Ascending aorta (tissue), 2 donors: ENCODE measurements at regions not wholly inside any gene's neighbourhood (a gene's known extent, or its start where the extent isn't known, plus 50 kb on each side); places are given as distances from the start of the nearest gene placed in this dataset.

Source experiments
- DNase-seq, 2 donors: peaks; one replicate each; pipeline ENCODE4 v3.0.0-alpha.2; 2019; ENCODE audit warnings: low spot score in 2 of 2
- H3K27ac ChIP-seq, 2 donors: fragments of 200-600 bp; sonication (generic); one replicate each; pipeline ENCODE4 v1.5.1; 2016 to 2017; ENCODE audit warnings: mild to moderate bottlenecking in 1 of 2
- H3K27me3 ChIP-seq: fragments of 200-600 bp; sonication (generic); one replicate; pipeline ENCODE4 v1.5.1; 2017
- H3K36me3 ChIP-seq, 2 donors: fragments of 200-600 bp; sonication (generic); one replicate each; pipeline ENCODE4 v1.5.1; 2016
- H3K4me1 ChIP-seq, 2 donors: fragments of 200-600 bp; sonication (generic); one replicate each; pipeline ENCODE4 v1.5.1; 2016 to 2017; ENCODE audit warnings: mild to moderate bottlenecking in 1 of 2
- H3K4me3 ChIP-seq, 2 donors: fragments of 200-600 bp; sonication (generic); one replicate each; pipeline ENCODE4 v1.5.1; 2016 to 2017; ENCODE audit warnings: mild to moderate bottlenecking in 1 of 2
- H3K9me3 ChIP-seq, 2 donors: fragments of 200-600 bp; sonication (generic); one replicate each; pipeline ENCODE4 v1.5.1; 2016
- CTCF ChIP-seq, 3 experiments: fragments of 200-600 bp in 2 of 3; fragments of 450-650 bp in 1 of 3; sonication (generic) in 2 of 3; IDR thresholded peaks; one replicate each; pipeline ENCODE4 v1.5.1; 2016 to 2019; ENCODE audit warnings: antibody characterized with exemption in 3 of 3, mild to moderate bottlenecking in 1 of 3, moderate library complexity in 1 of 3
- intact Hi-C: fragments of 100-400 bp; cut with DNase I; formaldehyde crosslinking; loops from one replicate; pipeline ENCODE4 v1.15.1; 2023

GRCh38 chr7:54814401-54814800, 55.4 kb upstream of the SEC61G start:
- Histone ChIP-seq H3K9me3 (no peaks in the 10 kb centered on the region), H3K4me1 (peaks cover 0 to 20% of the 10 kb centered on the region in 2 donors), H3K4me3 (no peak overlapping the region), H3K27me3 (no peaks in the 10 kb centered on the region), H3K27ac (no peak overlapping the region), H3K36me3 (no peaks in the 10 kb centered on the region)
- intact Hi-C loops: no loop called here
- no peak for DNase-seq
- no peak for TF ChIP-seq CTCF (IDR thresholded peaks at IDR 0.05)

GRCh38 chr7:54817152-54817551, 58.1 kb upstream of the SEC61G start:
- intact Hi-C loops: no loop called here
- H3K9me3 ChIP-seq: no peaks in the 10 kb centered on the region
- no peaks in the 10 kb centered on the region for H3K27me3 ChIP-seq
- no peaks in the 10 kb centered on the region for H3K36me3 ChIP-seq
- no peak overlapping the region for H3K27ac ChIP-seq
- H3K4me3 ChIP-seq: no peak overlapping the region
- no peak for TF ChIP-seq CTCF (IDR thresholded peaks at IDR 0.05)
- no peak for DNase-seq
- no peaks in the 10 kb centered on the region for H3K4me1 ChIP-seq

- no peaks in the 10 kb centered on the region for H3K4me1 ChIP-seq
- no peak for TF ChIP-seq CTCF (IDR thresholded peaks at IDR 0.05)
- intact Hi-C loops: no loop called here
- H3K36me3 ChIP-seq: no peaks in the 10 kb centered on the region
- H3K9me3 ChIP-seq: peaks cover 0 to 10% of the 10 kb centered on the region in 2 donors
- H3K4me3 ChIP-seq: no peak overlapping the region
- H3K27ac ChIP-seq: no peak overlapping the region
- DNase-seq: no peak
- no peaks in the 10 kb centered on the region for H3K27me3 ChIP-seq
Measured at GRCh38 chr7:54823776-54824175, 64.8 kb upstream of the SEC61G start.

- Histone ChIP-seq H3K9me3 (peaks cover 0 to 10% of the 10 kb centered on the region in 2 donors), H3K4me1 (no peaks in the 10 kb centered on the region), H3K4me3 (no peak overlapping the region), H3K27ac (no peak overlapping the region), H3K27me3 (no peaks in the 10 kb centered on the region), H3K36me3 (no peaks in the 10 kb centered on the region)
- DNase-seq: no peak
- TF ChIP-seq CTCF (IDR thresholded peaks at IDR 0.05): no peak
- intact Hi-C loops: no loop called here
Measured at GRCh38 chr7:54824655-54825054, 65.6 kb upstream of the SEC61G start.

GRCh38 chr7:54825368-54825767, 66.4 kb upstream of the SEC61G start:
- TF ChIP-seq CTCF (IDR thresholded peaks at IDR 0.05): no peak
- no peaks in the 10 kb centered on the region for H3K4me1 ChIP-seq
- H3K36me3 ChIP-seq: no peaks in the 10 kb centered on the region
- H3K27ac ChIP-seq: no peak overlapping the region
- intact Hi-C loops: no loop called here
- H3K9me3 ChIP-seq: peaks cover 0 to 10% of the 10 kb centered on the region in 2 donors
- no peak for DNase-seq
- no peaks in the 10 kb centered on the region for H3K27me3 ChIP-seq
- no peak overlapping the region for H3K4me3 ChIP-seq

GRCh38 chr7:54827734-54828133, 68.7 kb upstream of the SEC61G start:
- no peak for TF ChIP-seq CTCF (IDR thresholded peaks at IDR 0.05)
- no peak overlapping the region for H3K27ac ChIP-seq
- no peaks in the 10 kb centered on the region for H3K27me3 ChIP-seq
- intact Hi-C loops: no loop called here
- no peak overlapping the region for H3K4me3 ChIP-seq
- peaks cover 0 to 10% of the 10 kb centered on the region in 2 donors for H3K9me3 ChIP-seq
- no peak for DNase-seq
- H3K36me3 ChIP-seq: no peaks in the 10 kb centered on the region
- no peaks in the 10 kb centered on the region for H3K4me1 ChIP-seq
